Panc1 (cell line): ENCODE measurements at regions not wholly inside any gene's neighbourhood (a gene's known extent, or its start where the extent isn't known, plus 50 kb on each side); places are given as distances from the start of the nearest gene placed in this dataset.

ENCODE experiments used
- ATAC-seq: fragments of 200-7000 bp; cut with Tn5 transposase; 2 replicates; pipeline ENCODE4 v1.9.1; 2020; ENCODE audit warnings: mild to moderate bottlenecking, moderate library complexity
- BruUV-seq: library from RNA; stranded (reverse); fragments of 400-500 nt; replicated peaks from 2 replicates; lab custom pipeline; 2021; lab: Mats Ljungman, UMichigan
- CTCF ChIA-PET: fragments of 300-600 bp; sonication (Branson Sonifier 250); formaldehyde crosslinking; loops from one replicate; lab custom pipeline; 2022; ENCODE audit warnings: antibody characterized with exemption; lab: Charles Lee
- POLR2A ChIA-PET: fragments of 300-600 bp; sonication (Branson Sonifier 250); formaldehyde crosslinking; loops from one replicate; lab custom pipeline; 2022; ENCODE audit warnings: antibody characterized with exemption; lab: Charles Lee
- DNase-seq: peaks from one replicate; pipeline ENCODE4 v3.0.0-alpha.2; 2010; ENCODE audit warnings: low read depth, low spot score
- H3K27ac ChIP-seq: 2 replicates; pipeline ENCODE4 v1.5.1; 2011; ENCODE audit warnings: mild to moderate bottlenecking, low read length, inconsistent platforms
- H3K27me3 ChIP-seq: fragments of 200-500 bp; sonication (Bioruptor generic); 2 replicates; pipeline ENCODE4 v1.6.0; 2014; ENCODE audit warnings: low read length, inconsistent platforms; ENCODE audit not compliant: control insufficient read depth, insufficient read depth
- H3K36me3 ChIP-seq: fragments of 200-500 bp; sonication (Bioruptor generic); 2 replicates; pipeline ENCODE4 v1.5.1; 2014; ENCODE audit warnings: inconsistent platforms, mild to moderate bottlenecking, low read length, moderate library complexity; ENCODE audit not compliant: control insufficient read depth, insufficient read depth
- H3K4me1 ChIP-seq: 2 replicates; pipeline ENCODE4 v1.5.1; 2011; ENCODE audit warnings: inconsistent platforms, mild to moderate bottlenecking, low read length, moderate library complexity; ENCODE audit not compliant: control insufficient read depth, insufficient read depth
- H3K4me3 ChIP-seq, 2 experiments: 2 replicates each; pipeline ENCODE4 v1.5.1; 2011 to 2012; ENCODE audit warnings: low read depth in 2 of 2, low read length in 2 of 2, mild to moderate bottlenecking in 2 of 2, inconsistent platforms in 1 of 2, moderate library complexity in 1 of 2
- H3K9me3 ChIP-seq: fragments of 200-500 bp; sonication (Bioruptor generic); 2 replicates; pipeline ENCODE4 v1.5.1; 2014; ENCODE audit warnings: low read depth, mild to moderate bottlenecking, inconsistent platforms, low read length, moderate library complexity; ENCODE audit not compliant: control insufficient read depth, insufficient read depth
- CTCF ChIP-seq: fragments of 450-650 bp; IDR thresholded peaks from 2 replicates; pipeline ENCODE4 v1.5.1; 2017; ENCODE audit warnings: mild to moderate bottlenecking
- POLR2AphosphoS5 ChIP-seq: IDR thresholded peaks from 2 replicates; pipeline ENCODE4 v1.6.1; 2012; ENCODE audit warnings: mild to moderate bottlenecking, low read depth, low read length, moderate library complexity
- REST ChIP-seq, 2 experiments: IDR thresholded peaks; 2 replicates each; pipeline ENCODE4 v1.6.1; 2011 to 2012; ENCODE audit warnings: low read depth in 2 of 2, control low read depth in 1 of 2, low read length in 1 of 2, mild to moderate bottlenecking in 1 of 2, moderate library complexity in 1 of 2; ENCODE audit not compliant: insufficient read depth in 1 of 2
- SIN3A ChIP-seq: IDR thresholded peaks from 2 replicates; pipeline ENCODE4 v1.6.1; 2012; ENCODE audit warnings: low read depth, mild to moderate bottlenecking, low read length, moderate library complexity, borderline replicate concordance; ENCODE audit not compliant: insufficient read depth
- TCF7L2 ChIP-seq: IDR thresholded peaks from 2 replicates; pipeline ENCODE4 v1.6.1; 2011; ENCODE audit warnings: mild to moderate bottlenecking, low read depth, low read length, inconsistent platforms
- in situ Hi-C: cut with HindIII; loops from 2 replicates; pipeline ENCODE4 v1.10.0; 2016; ENCODE audit warnings: low sequenced_read_pairs, low pct_unique_long_range_greater_than_20kb
- intact Hi-C: fragments of 100-400 bp; cut with micrococcal nuclease; formaldehyde crosslinking; loops from one replicate; pipeline ENCODE4 v1.10.0; 2022; ENCODE audit not compliant: unreplicated experiment

GRCh38 chr13:70894258-70894657, 786.0 kb upstream of the KLHL1 start:
- ChIA-PET CTCF (no interaction called here), POLR2A (no interaction called here)
- no peak for ATAC-seq

GRCh38 chr13:70893832-70894231, 785.6 kb upstream of the KLHL1 start:
- intact Hi-C loops: no loop called here
- TF ChIP-seq SIN3A (no peak), CTCF (no peak), TCF7L2 (no peak), REST (IDR thresholded peaks at IDR 0.05; ENCODE audit: insufficient read depth in 1 of 2, low read depth in 2 of 2, low read length in 1 of 2) (no peak), POLR2AphosphoS5 (no peak)
- ChIA-PET CTCF (no interaction called here), POLR2A (no interaction called here)
- Histone ChIP-seq H3K4me3 (no peak overlapping the region), H3K27me3 (no peaks in the 10 kb centered on the region), H3K4me1 (no peaks in the 10 kb centered on the region), H3K36me3 (no peaks in the 10 kb centered on the region), H3K27ac (no peak overlapping the region), H3K9me3 (no peaks in the 10 kb centered on the region)
- in situ Hi-C loops: no loop called here
- no TSS peak for BruUV-seq
- DNase-seq: no peak
- no peak for ATAC-seq

More at GRCh38 chr13:70894258-70894657, 786.0 kb upstream of the KLHL1 start:
- H3K27me3 ChIP-seq: no peaks in the 10 kb centered on the region
- no peak overlapping the region for H3K27ac ChIP-seq
- no peaks in the 10 kb centered on the region for H3K9me3 ChIP-seq
- DNase-seq: no peak
- no peak overlapping the region for H3K4me3 ChIP-seq
- intact Hi-C loops: no loop called here
- no peak for TF ChIP-seq POLR2AphosphoS5
- no peak for TF ChIP-seq TCF7L2
- TF ChIP-seq REST (IDR thresholded peaks at IDR 0.05; ENCODE audit: insufficient read depth in 1 of 2, low read depth in 2 of 2, low read length in 1 of 2): no peak
- no peak for TF ChIP-seq SIN3A
- TF ChIP-seq CTCF: no peak
- H3K36me3 ChIP-seq: no peaks in the 10 kb centered on the region
- in situ Hi-C loops: no loop called here
- BruUV-seq: no TSS peak
- H3K4me1 ChIP-seq: no peaks in the 10 kb centered on the region
